ENCODE measurements at regions not wholly inside any gene's neighbourhood (a gene's known extent, or its start where the extent isn't known, plus 50 kb on each side); places are given as distances from the start of the nearest gene placed in this dataset.

DNA sequence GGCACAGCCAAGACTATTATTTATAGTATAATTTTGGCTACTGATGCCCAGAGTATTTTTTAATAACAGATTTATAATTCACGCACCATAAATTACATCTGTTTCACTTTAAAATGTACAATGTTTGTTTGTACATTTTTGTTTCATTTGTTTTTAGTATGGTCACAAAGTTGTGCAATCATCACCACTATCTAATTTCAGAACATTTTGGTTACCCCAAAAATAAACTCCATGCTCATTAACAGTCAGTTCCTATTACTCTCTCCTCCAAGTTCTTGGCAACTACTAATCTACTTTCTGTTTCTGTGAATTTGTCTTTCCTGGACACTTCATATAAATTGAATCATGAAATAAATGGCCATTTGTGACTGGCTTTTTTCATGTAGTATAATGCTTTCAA lies 176.7 kb downstream of the SH3BGRL start:
- TF ChIP-seq, protein P1, sequence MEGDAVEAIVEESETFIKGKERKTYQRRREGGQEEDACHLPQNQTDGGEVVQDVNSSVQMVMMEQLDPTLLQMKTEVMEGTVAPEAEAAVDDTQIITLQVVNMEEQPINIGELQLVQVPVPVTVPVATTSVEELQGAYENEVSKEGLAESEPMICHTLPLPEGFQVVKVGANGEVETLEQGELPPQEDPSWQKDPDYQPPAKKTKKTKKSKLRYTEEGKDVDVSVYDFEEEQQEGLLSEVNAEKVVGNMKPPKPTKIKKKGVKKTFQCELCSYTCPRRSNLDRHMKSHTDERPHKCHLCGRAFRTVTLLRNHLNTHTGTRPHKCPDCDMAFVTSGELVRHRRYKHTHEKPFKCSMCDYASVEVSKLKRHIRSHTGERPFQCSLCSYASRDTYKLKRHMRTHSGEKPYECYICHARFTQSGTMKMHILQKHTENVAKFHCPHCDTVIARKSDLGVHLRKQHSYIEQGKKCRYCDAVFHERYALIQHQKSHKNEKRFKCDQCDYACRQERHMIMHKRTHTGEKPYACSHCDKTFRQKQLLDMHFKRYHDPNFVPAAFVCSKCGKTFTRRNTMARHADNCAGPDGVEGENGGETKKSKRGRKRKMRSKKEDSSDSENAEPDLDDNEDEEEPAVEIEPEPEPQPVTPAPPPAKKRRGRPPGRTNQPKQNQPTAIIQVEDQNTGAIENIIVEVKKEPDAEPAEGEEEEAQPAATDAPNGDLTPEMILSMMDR (conservative IDR thresholded peaks at IDR 0.05 in 1 of 2, IDR thresholded peaks at IDR 0.05 in 1 of 2; ENCODE audit: extremely low read depth in 1 of 2, insufficient read depth in 1 of 2, low read depth in 1 of 2, low read length in 2 of 2) = no peak
- no peak for TF ChIP-seq EZH2 (IDR thresholded peaks at IDR 0.05; ENCODE audit: borderline replicate concordance, low read length)
